K562 (cell line): ENCODE measurements at regions not wholly inside any gene's neighbourhood (a gene's known extent, or its start where the extent isn't known, plus 50 kb on each side); places are given as distances from the start of the nearest gene placed in this dataset.
A peak's percentile ranks its signal among the peaks of the same experiment; 100 is the strongest.

ENCODE experiments used
- ARID1B ChIP-seq: fragments of 450-650 bp; IDR thresholded peaks from 2 replicates; pipeline ENCODE4 v1.6.1; 2016; ENCODE audit warnings: antibody characterized with exemption, mild to moderate bottlenecking, inconsistent platforms
- BRD4 ChIP-seq: fragments of 200-600 bp; sonication (generic); IDR thresholded peaks from 2 replicates; pipeline ENCODE4 v1.6.1; 2017; ENCODE audit warnings: inconsistent platforms
- CBX8 ChIP-seq: fragments of 200-600 bp; sonication (generic); IDR thresholded peaks from 2 replicates; pipeline ENCODE4 v1.6.1; 2012; ENCODE audit warnings: borderline replicate concordance, mixed run types, low read depth, mild to moderate bottlenecking, moderate library complexity, mixed read lengths, low read length, control low read depth, inconsistent platforms; ENCODE audit not compliant: poor library complexity, severe bottlenecking; ENCODE audit errors: extremely low read depth
- DACH1 ChIP-seq: fragments of 450-650 bp; IDR thresholded peaks from 2 replicates; pipeline ENCODE4 v1.6.1; 2018; ENCODE audit not compliant: partially characterized antibody
- EGR1 ChIP-seq: fragments of 450-650 bp; conservative IDR thresholded peaks from 2 replicates; pipeline ENCODE4 v1.6.1; 2017; ENCODE audit warnings: mild to moderate bottlenecking
- EP300 ChIP-seq: IDR thresholded peaks from 2 replicates; pipeline ENCODE4 v1.6.1; 2012; ENCODE audit warnings: low read length, improper control_type of control experiment
- ESRRB ChIP-seq: fragments of 250-450 bp; sonication (Bioruptor Pico); IDR thresholded peaks from 2 replicates; pipeline ENCODE4 v1.5.0; 2020; ENCODE audit warnings: mild to moderate bottlenecking, moderate library complexity, borderline replicate concordance
- ETV1 ChIP-seq: fragments of 450-650 bp; conservative IDR thresholded peaks from 2 replicates; pipeline ENCODE4 v1.6.1; 2016; ENCODE audit warnings: missing genetic modification characterization, control low read depth, low read depth, missing compliant biosample characterization
- EWSR1 ChIP-seq: fragments of 450-650 bp; IDR thresholded peaks from 2 replicates; pipeline ENCODE4 v1.6.1; 2018; ENCODE audit warnings: borderline replicate concordance, mild to moderate bottlenecking, low read depth, moderate library complexity; ENCODE audit not compliant: partially characterized antibody
- FOS ChIP-seq: IDR thresholded peaks from 3 replicates; pipeline ENCODE4 v1.6.1; 2011; ENCODE audit not compliant: insufficient read length; ENCODE audit errors: extremely low read depth
- JUN ChIP-seq, 2 experiments: sonication (generic) in 1 of 2; formaldehyde crosslinking in 1 of 2; IDR thresholded peaks; 2 replicates each; pipeline versions ENCODE4 v1.6.1 to v1.8.0; 2012 to 2022; ENCODE audit warnings: borderline replicate concordance in 2 of 2, mild to moderate bottlenecking in 2 of 2, improper control_type of control experiment in 1 of 2, low read depth in 1 of 2, low read length in 1 of 2, missing genetic modification reagents in 1 of 2
- MAFK ChIP-seq: IDR thresholded peaks from 2 replicates; pipeline ENCODE4 v1.6.1; 2011; ENCODE audit warnings: low read length, improper control_type of control experiment
- NONO ChIP-seq, 2 experiments: fragments of 200-400 bp in 1 of 2; fragments of 450-650 bp in 1 of 2; formaldehyde crosslinking in 1 of 2; IDR thresholded peaks; 2 replicates each; pipeline ENCODE4 v1.6.1; 2017; ENCODE audit warnings: low read depth in 2 of 2, mild to moderate bottlenecking in 2 of 2, moderate library complexity in 2 of 2, low read length in 1 of 2
- PYGO2 ChIP-seq: fragments of 450-650 bp; IDR thresholded peaks from 2 replicates; pipeline ENCODE4 v1.6.1; 2016; ENCODE audit warnings: mild to moderate bottlenecking, missing genetic modification characterization, moderate library complexity, missing compliant biosample characterization
- RBFOX2 ChIP-seq: fragments of 200-400 bp; formaldehyde crosslinking; IDR thresholded peaks from 2 replicates; pipeline ENCODE4 v1.6.1; 2017; ENCODE audit warnings: low read depth, mild to moderate bottlenecking, low read length, moderate library complexity
- SIN3A ChIP-seq, 2 experiments: fragments of 150-350 bp in 1 of 2; IDR thresholded peaks; 2 replicates each; pipeline ENCODE4 v1.6.1; 2011 to 2016; ENCODE audit warnings: borderline replicate concordance in 2 of 2, low read depth in 2 of 2, low read length in 2 of 2, mild to moderate bottlenecking in 2 of 2, moderate library complexity in 2 of 2; ENCODE audit not compliant: control insufficient read depth in 1 of 2
- SMAD4 ChIP-seq: fragments of 250-450 bp; sonication (Bioruptor Pico); conservative IDR thresholded peaks from 2 replicates; pipeline ENCODE4 v1.8.0; 2021; ENCODE audit warnings: inconsistent platforms, mild to moderate bottlenecking, moderate library complexity
- SMARCB1 ChIP-seq: IDR thresholded peaks from 2 replicates; pipeline ENCODE4 v1.6.1; 2011; ENCODE audit warnings: improper control_type of control experiment, low read depth; ENCODE audit not compliant: insufficient read length
- TOE1 ChIP-seq, 2 experiments: fragments of 450-650 bp in 1 of 2; sonication (generic) in 1 of 2; formaldehyde crosslinking in 1 of 2; IDR thresholded peaks; 2 replicates each; pipeline versions ENCODE4 v1.7.1 to v1.8.0; 2016 to 2022; ENCODE audit warnings: borderline replicate concordance in 2 of 2, mild to moderate bottlenecking in 2 of 2, antibody characterized with exemption in 1 of 2, inconsistent platforms in 1 of 2, low read depth in 1 of 2, missing genetic modification reagents in 1 of 2, moderate library complexity in 1 of 2
- ZNF253 ChIP-seq: fragments of 250-450 bp; sonication (Bioruptor Pico); conservative IDR thresholded peaks from 2 replicates; pipeline ENCODE4 v1.6.1; 2021; ENCODE audit warnings: mild to moderate bottlenecking
- ZNF316 ChIP-seq: fragments of 450-650 bp; IDR thresholded peaks from 2 replicates; pipeline ENCODE4 v1.6.1; 2016
- ZNF668 ChIP-seq: fragments of 250-450 bp; sonication (Bioruptor Pico); IDR thresholded peaks from 2 replicates; pipeline ENCODE4 v1.8.0; 2022; ENCODE audit warnings: mild to moderate bottlenecking, inconsistent platforms
- ZNF77 ChIP-seq: fragments of 250-450 bp; sonication (Bioruptor Pico); IDR thresholded peaks from 2 replicates; pipeline ENCODE4 v1.5.0; 2020
- TF ChIP-seq, protein P1 (sequence below): sonication (generic); IDR thresholded peaks from 2 replicates; pipeline ENCODE4 v1.6.1; 2016

- TF ChIP-seq ARID1B, result peak; percentile 75
- no peak for TF ChIP-seq ZNF253 (CRISPR knock-in tag)
- 0 out of 2 replicates have a peak, but pooled peaks have one; percentile 55 for TF ChIP-seq BRD4
- TF ChIP-seq EWSR1, result no peak
- no peak for TF ChIP-seq TOE1 (IDR thresholded peaks at IDR 0.05; ENCODE audit: borderline replicate concordance)
- TF ChIP-seq TOE1 (CRISPR knock-in tag; IDR thresholded peaks at IDR 0.05; ENCODE audit: borderline replicate concordance, low read depth), result no peak
- peak; percentile 35; the same call in 1 of the 2 replicates for TF ChIP-seq MAFK
- no peak for TF ChIP-seq ZNF77 (CRISPR knock-in tag)
- TF ChIP-seq DACH1, result peak; percentile 88
- TF ChIP-seq ETV1 (tag), result peak; percentile 56; the same call in 1 of the 2 replicates
- no peak for TF ChIP-seq SIN3A (IDR thresholded peaks at IDR 0.05; ENCODE audit: borderline replicate concordance in 2 of 2, control insufficient read depth in 1 of 2, low read depth in 2 of 2, low read length in 2 of 2)
- no peak for TF ChIP-seq SMAD4 (CRISPR knock-in tag)
- TF ChIP-seq PYGO2 (tag), result no peak
- TF ChIP-seq, protein P1, sequence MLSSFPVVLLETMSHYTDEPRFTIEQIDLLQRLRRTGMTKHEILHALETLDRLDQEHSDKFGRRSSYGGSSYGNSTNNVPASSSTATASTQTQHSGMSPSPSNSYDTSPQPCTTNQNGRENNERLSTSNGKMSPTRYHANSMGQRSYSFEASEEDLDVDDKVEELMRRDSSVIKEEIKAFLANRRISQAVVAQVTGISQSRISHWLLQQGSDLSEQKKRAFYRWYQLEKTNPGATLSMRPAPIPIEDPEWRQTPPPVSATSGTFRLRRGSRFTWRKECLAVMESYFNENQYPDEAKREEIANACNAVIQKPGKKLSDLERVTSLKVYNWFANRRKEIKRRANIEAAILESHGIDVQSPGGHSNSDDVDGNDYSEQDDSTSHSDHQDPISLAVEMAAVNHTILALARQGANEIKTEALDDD, result peak; percentile 97
- no peak for TF ChIP-seq NONO (IDR thresholded peaks at IDR 0.05; ENCODE audit: low read depth in 2 of 2, low read length in 1 of 2)
- TF ChIP-seq RBFOX2, result no peak
- TF ChIP-seq ZNF668 (CRISPR knock-in tag), result no peak
- no peak for TF ChIP-seq SMARCB1
- peak; percentile 97 for TF ChIP-seq EGR1
- peak; percentile 41 for TF ChIP-seq FOS
- TF ChIP-seq JUN (IDR thresholded peaks at IDR 0.05; ENCODE audit: borderline replicate concordance, low read depth, low read length), result peak; percentile 90
- no peak for TF ChIP-seq JUN (CRISPR knock-in tag; IDR thresholded peaks at IDR 0.05; ENCODE audit: borderline replicate concordance)
- TF ChIP-seq CBX8, result no peak
- no peak for TF ChIP-seq ESRRB (CRISPR knock-in tag)
- peak; percentile 66 for TF ChIP-seq ZNF316
- TF ChIP-seq EP300, result peak; percentile 43; the same call in 1 of the 2 replicates
- TF ChIP-seq, all 486 proteins: peak for 57
These were observed 206.6 kb downstream of the TFAP2B start (continued) for GRCh38 chr6:51025082-51025777.
